Thyroid gland (tissue), 4 donors: ENCODE measurements at regions not wholly inside any gene's neighbourhood (a gene's known extent, or its start where the extent isn't known, plus 50 kb on each side); places are given as distances from the start of the nearest gene placed in this dataset.

Experiments used
- POLR2A ChIP-seq, 2 donors: fragments of 450-650 bp; IDR thresholded peaks; one replicate each; pipeline ENCODE4 v1.6.1; 2017; ENCODE audit warnings: antibody characterized with exemption in 2 of 2, mild to moderate bottlenecking in 2 of 2, moderate library complexity in 1 of 2
- TF ChIP-seq, protein P1 (sequence below), 6 experiments: fragments of 200-600 bp in 3 of 6; fragments of 450-650 bp in 3 of 6; sonication (generic) in 3 of 6; IDR thresholded peaks; one replicate each; pipeline ENCODE4 v1.5.1; 2016 to 2019; ENCODE audit warnings: antibody characterized with exemption in 6 of 6, mild to moderate bottlenecking in 2 of 6, inconsistent platforms in 1 of 6, moderate library complexity in 1 of 6

DNA sequence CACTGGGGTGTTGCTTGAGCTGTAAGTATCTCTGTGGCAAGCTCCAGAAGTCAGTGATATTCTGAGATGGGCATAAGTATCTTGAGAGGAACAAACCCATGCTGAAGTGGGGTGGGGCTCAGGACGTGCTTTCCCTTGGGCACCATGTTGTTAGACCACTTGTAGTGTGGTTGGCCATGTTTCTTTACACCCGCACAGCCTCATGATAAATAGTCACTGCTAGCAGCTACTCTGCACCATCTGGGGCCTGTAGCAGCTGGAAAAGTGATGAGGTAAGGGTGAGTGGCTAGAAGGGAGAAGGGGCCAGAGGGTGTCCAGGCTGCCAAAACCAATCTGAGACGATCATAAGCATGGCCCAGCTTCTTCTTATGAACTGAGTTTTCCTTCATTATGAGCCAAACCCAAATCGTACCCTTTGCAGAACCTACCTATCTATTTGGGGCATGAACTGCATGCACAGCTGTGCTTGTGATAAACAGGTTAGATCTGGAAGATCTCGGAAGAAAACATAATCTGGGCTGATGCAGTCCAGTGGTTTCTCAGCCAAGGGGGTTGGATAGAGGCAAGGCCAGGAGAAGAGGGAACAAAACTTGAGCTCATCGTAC lies 91.9 kb upstream of the IRF2BP2 start:
- TF ChIP-seq, protein P1, sequence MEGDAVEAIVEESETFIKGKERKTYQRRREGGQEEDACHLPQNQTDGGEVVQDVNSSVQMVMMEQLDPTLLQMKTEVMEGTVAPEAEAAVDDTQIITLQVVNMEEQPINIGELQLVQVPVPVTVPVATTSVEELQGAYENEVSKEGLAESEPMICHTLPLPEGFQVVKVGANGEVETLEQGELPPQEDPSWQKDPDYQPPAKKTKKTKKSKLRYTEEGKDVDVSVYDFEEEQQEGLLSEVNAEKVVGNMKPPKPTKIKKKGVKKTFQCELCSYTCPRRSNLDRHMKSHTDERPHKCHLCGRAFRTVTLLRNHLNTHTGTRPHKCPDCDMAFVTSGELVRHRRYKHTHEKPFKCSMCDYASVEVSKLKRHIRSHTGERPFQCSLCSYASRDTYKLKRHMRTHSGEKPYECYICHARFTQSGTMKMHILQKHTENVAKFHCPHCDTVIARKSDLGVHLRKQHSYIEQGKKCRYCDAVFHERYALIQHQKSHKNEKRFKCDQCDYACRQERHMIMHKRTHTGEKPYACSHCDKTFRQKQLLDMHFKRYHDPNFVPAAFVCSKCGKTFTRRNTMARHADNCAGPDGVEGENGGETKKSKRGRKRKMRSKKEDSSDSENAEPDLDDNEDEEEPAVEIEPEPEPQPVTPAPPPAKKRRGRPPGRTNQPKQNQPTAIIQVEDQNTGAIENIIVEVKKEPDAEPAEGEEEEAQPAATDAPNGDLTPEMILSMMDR (IDR thresholded peaks at IDR 0.05) = no peak
- no peak for TF ChIP-seq POLR2A (IDR thresholded peaks at IDR 0.05)
